ENCODE measurements at regions not wholly inside any gene's neighbourhood (a gene's known extent, or its start where the extent isn't known, plus 50 kb on each side); places are given as distances from the start of the nearest gene placed in this dataset.

DNA sequence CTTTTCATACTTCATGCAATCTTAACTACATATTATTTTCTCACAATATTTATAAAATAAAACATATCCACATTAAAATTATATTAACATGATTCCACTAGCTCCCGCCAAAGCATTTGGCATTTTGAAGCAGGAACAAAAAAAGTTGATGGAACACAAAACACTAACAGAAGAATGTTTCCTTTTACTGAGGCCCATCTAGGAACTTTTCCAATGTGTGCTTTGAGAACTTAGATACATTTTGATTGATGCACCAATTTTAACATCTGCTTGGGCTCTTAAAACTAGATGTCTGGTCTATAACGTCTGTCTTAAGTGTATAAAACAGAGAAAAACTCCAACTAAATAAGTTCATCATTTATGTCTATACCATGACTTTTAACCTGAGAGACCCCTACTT lies 1214.8 kb downstream of the SORCS1 start:
- TF ChIP-seq, protein P1, sequence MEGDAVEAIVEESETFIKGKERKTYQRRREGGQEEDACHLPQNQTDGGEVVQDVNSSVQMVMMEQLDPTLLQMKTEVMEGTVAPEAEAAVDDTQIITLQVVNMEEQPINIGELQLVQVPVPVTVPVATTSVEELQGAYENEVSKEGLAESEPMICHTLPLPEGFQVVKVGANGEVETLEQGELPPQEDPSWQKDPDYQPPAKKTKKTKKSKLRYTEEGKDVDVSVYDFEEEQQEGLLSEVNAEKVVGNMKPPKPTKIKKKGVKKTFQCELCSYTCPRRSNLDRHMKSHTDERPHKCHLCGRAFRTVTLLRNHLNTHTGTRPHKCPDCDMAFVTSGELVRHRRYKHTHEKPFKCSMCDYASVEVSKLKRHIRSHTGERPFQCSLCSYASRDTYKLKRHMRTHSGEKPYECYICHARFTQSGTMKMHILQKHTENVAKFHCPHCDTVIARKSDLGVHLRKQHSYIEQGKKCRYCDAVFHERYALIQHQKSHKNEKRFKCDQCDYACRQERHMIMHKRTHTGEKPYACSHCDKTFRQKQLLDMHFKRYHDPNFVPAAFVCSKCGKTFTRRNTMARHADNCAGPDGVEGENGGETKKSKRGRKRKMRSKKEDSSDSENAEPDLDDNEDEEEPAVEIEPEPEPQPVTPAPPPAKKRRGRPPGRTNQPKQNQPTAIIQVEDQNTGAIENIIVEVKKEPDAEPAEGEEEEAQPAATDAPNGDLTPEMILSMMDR (IDR thresholded peaks at IDR 0.05; ENCODE audit: extremely low read depth in 1 of 2, insufficient read depth in 1 of 2, low read depth in 1 of 2, low read length in 2 of 2): no peak
- TF ChIP-seq EZH2 (IDR thresholded peaks at IDR 0.05; ENCODE audit: borderline replicate concordance, low read depth, low read length, severe bottlenecking): no peak
- no peak for TF ChIP-seq POLR2A (IDR thresholded peaks at IDR 0.05; ENCODE audit: low read depth, low read length)
- TF ChIP-seq, protein P2, sequence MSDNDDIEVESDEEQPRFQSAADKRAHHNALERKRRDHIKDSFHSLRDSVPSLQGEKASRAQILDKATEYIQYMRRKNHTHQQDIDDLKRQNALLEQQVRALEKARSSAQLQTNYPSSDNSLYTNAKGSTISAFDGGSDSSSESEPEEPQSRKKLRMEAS (IDR thresholded peaks at IDR 0.05; ENCODE audit: insufficient read depth, insufficient read length): no peak
- TF ChIP-seq POLR2AphosphoS5 (IDR thresholded peaks at IDR 0.05; ENCODE audit: insufficient read depth, low read depth, low read length): no peak
- no peak for TF ChIP-seq GATA2 (IDR thresholded peaks at IDR 0.05; ENCODE audit: insufficient read depth, insufficient read length, low read depth, low read length)
- no peak for TF ChIP-seq JUN (IDR thresholded peaks at IDR 0.05; ENCODE audit: borderline replicate concordance, insufficient read depth, insufficient read length, low read depth)

All from endothelial cell of umbilical vein (primary cell).